ENCODE measurements at regions not wholly inside any gene's neighbourhood (a gene's known extent, or its start where the extent isn't known, plus 50 kb on each side); places are given as distances from the start of the nearest gene placed in this dataset.
"Not testable (repeated sequence)": the region's sequence is repeated elsewhere in the genome, so short reads cannot be mapped to it uniquely, and the experiment has no call there.

GRCh38 chr4:149203256-149204001, 612.2 kb downstream of the IQCM start:
- no peak for DNase-seq

DNA sequence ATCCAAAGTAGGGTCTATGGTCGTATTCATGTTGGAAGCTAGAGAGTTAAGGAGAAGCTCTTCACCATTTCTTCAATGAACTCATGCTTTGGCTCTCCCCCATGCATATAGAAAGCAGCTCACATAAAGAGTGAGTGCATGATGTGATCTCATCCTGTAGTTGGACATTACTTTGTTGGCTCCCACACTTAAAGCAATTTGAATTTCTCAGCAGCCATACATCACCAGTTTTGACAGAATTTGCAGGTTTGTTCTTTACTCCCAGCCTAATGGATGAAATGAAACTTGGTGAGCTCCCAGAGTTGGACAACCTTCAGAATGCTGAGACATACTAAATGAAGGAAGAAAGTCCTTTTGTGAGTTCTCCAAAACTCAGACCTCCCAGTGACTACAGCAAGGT, 613.5 kb downstream of the IQCM start:
- no peak for DNase-seq

GRCh38 chr4:149199594-149199993, 616.0 kb downstream of the IQCM start:
- no peak for DNase-seq

DNA sequence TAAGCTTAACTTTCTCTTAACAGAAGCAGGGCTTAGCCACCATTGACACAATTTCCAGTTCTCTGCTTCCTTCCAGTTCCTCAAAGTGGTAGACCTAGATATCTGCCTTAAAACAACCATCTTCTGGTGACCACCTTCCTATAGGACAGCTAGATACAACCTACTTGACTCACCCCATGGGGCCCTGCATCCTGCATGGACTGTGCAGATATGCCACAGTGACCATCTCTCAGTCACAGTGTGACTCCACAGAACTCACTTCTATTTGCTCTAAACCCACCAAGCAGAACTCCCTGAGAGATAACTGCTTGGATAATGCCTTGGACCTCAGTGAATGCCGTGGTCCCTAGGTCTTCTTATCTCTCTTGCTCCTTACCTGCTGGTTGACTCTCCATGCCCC, 621.6 kb downstream of the IQCM start:
- DNase-seq: no peak

DNA sequence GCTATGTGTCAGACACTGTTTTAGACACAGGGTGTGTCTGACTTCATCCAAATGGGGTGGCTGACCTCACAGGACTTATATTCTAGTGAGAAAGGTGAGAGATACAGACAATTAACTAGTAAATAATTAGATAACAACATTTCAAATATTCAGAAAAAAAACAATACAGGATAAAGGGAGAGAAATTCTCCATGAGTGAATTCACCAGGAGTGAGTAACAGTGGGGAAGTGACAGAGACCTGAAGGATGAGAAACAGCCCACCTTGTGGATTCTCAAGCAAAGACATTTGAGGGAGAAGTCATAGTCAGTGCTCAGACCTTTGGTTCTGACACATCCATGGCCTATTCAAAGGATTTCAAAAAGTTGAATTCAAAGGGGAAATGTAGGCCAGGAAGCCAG, 627.9 kb downstream of the IQCM start:
- DNase-seq: no peak

DNA sequence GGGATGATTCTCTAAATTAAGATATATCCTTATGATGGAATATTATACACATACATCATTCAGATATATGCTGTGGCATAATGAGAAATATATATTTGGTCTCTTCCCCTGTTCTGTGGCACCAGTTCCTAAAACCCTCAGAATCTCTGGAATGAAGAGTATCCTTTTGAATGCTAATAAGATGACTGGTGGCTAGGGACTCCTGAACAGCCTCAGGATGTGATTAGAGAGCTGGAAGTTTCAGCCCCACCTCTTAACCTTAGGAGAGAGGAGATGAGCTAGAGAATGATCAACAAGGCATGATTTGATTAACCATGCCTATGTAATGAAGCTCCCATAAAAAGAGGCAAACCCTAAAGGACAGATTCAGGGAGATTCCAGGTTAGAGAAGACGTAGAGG, 632.0 kb downstream of the IQCM start:
- no peak for DNase-seq

DNA sequence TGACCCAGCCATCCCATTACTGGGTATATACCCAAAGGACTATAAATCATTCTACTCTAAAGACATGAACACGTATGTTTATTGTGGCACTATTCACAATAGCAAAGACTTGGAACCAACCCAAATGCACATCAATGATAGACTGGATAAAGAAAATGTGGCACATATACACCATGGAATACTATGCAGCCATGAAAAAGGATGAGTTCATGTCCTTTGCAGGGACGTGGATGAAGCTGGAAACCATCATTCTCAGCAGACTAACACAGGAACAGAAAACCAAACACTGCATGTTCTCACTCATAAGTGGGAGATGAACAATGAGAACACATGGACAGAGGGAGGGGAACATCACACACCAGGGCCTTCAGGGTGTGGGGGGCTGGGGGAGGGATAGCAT, 634.2 kb downstream of the IQCM start:
- not testable (repeated sequence) for DNase-seq

GRCh38 chr4:149176039-149176438, 639.6 kb downstream of the IQCM start:
- no peak for DNase-seq

DNA sequence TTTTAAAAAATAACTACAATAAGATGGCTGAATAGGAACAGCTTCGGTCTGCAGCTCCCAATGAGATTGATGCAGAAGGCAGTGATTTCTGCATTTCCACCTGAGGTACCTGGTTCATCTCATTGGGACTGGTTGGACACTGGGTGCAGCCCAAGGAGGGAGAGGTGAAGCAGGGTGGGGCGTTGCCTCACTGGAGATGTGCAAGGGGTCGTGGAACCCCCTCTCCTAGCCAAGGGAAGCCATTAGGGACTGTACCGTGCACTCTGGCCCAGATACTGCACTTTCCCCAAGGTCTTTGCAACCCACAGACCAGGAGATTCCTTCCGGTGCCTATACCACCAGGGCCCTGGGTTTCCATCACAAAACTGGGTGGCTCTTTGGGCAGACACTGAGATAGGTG, 640.1 kb downstream of the IQCM start:
- no peak for DNase-seq

- DNase-seq: no peak
These were observed 642.2 kb downstream of the IQCM start for GRCh38 chr4:149173241-149174013.

- no peak for DNase-seq
These were observed 647.0 kb downstream of the IQCM start for GRCh38 chr4:149168645-149169044.

- no peak for DNase-seq
These were observed 648.8 kb downstream of the IQCM start for GRCh38 chr4:149166876-149167275.

DNA sequence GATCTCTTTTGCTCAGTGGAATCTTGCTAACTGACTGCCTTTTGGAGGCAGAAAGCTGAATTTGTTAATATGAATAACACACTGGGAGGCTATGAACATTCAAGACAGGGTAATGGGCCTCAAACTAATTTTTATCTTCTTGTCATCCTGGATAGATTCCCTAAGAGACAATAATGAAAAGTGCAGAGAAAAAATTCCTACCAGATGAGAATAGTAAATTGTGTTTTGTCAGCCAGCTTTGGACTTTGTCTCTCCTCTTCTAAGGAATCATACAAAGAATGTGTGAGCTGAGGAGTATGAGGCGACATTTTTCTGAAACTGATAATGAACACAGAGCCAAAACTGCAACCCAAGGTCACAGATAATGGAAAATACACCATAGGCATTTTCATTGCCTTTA, 649.3 kb downstream of the IQCM start:
- DNase-seq: no peak

DNA sequence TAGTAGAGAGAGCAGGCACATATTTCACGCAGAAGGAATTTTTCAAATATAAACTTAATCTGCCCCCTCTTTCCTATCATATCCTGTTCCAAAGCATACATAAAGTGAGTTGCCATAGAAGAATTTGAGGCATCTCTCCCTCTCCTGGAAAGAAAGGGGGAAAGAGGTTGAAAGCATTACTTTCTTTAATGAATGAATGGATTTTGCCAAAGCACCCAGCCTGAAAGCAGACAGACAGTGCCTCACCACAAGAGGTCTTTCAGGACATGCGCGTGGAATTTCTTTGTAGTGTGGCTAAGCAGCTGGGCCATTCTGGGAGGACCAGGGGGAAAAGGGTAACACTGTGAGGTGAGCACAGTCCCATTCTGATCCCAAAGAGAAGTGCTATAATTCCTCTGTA, 651.4 kb downstream of the IQCM start:
- DNase-seq: no peak

DNA sequence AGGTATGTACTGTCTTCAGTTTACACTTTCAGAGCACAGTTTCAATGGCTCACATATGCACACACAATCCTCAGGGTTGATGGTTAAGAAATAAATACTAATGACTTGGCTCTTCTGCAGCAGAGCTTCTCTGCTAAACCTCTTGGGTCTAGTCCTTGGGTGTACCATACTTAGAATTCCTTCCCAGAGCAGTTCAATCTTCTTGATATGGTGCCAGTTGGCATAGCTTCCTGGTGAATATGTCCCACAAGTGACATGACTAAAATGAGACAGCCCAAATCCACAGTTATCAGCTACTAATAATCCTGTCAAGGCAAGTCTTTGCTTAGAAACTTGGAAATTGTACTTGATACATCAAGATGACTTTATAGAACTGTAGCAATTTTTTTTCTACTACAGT, 654.4 kb downstream of the IQCM start:
- DNase-seq: no peak

DNA sequence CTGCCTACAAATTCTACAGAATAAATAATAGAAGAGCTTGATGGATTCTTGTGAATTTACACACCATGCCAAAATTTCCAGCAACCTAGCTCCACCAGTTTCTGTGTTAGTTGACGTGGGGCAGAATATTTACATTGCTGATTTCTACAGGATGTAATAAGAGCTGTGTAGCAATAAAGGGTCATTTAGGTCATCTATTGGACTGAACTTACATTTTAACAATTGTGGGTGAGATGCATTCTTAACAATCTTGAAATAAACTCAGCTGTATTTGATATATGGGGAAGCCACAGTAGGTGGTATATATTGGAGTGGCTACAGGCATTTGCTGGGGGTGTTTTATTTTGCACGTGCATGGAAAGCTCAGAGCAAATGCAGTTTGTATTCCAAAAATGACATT, 655.3 kb downstream of the IQCM start:
- DNase-seq: no peak

DNA sequence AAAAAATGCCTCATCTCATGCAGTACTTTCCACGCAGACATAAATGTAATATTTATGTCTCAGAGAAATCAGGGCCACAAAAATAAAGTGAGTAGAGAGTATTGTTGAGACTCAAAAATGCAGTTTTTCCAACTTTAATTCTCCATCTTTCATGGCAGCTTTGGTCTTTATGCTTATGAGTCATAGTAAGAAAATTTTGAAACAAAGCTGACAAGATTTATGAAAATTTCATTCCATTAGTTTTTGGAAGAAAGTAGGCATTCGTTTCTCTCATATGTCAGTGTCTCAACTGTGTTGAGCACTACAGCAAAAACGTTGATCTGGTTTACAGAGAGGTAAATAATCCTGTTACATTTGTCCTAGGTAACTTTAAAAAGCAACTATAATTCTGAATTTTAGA, 656.8 kb downstream of the IQCM start:
- no peak for DNase-seq

DNA sequence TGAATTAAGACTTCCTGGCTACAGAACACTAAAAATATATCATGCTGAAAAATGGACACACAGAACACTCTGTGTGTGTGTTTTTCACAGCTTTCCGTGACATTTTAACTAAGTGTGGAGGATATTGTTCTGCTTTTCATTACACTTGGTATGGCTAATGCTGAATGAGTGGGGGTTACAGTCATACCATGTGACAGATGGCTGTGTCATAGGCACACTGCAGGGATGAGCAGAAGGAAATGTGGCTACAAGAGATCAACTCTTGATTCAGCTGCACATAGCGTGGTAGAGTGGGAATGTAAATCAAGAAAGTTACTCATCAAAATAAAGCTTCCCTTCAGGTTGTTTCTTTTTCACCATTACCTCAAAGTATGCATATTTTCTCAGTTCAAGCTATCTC, 669.8 kb downstream of the IQCM start:
- DNase-seq: peak in 1 of 2 experiments; percentile 11

DNA sequence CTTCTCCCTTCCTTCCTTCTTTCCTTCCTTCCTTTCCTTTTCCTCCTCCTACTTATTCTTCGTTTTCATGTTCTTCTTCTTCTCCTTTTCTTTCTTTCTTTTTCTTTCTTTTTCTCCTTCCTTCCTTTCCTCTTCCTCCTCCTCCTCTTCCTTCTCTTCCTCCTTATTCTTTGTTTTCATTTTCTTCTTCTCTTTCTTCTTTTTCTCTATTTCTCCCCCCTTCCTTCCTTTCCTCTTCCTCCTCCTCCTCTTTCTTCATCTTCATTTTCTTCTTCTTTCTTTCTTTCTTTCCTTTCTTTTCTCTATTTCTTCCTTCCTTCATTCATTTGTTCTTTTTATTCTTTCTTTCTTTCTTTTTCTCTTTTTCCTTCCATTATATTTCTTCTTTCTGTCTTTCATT, 671.6 kb downstream of the IQCM start:
- DNase-seq: no peak

- no peak for DNase-seq
These were observed 674.3 kb downstream of the IQCM start for GRCh38 chr4:149141391-149141790.

- DNase-seq: no peak
These were observed 674.8 kb downstream of the IQCM start for GRCh38 chr4:149140841-149141240.

GRCh38 chr4:149136951-149137620, 678.6 kb downstream of the IQCM start:
- DNase-seq: no peak

DNA sequence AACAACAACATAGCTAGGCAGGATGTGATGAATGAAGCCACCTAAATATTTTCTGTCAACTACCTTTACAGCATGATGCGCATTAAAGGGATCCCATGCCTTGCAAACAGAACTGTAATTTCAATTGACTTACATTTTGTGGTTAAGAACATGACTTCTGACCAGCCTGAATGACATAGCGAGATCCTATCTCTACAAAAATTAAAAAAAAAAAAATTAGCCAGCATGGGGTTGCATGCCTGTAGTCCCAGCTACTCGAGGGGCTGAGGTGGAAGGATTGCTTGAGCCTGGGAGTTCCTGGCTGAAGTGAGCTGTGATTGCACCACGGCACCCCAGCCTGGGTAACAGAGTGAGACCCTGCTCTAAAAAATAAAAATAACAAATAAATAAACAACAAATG, 680.6 kb downstream of the IQCM start:
- DNase-seq: no peak

- no peak for DNase-seq
These were observed 678.8 kb upstream of the NR3C2 start for GRCh38 chr4:149121023-149121404.
